HUES64 (cell line): ENCODE measurements at regions not wholly inside any gene's neighbourhood (a gene's known extent, or its start where the extent isn't known, plus 50 kb on each side); places are given as distances from the start of the nearest gene placed in this dataset.
"Not testable (repeated sequence)": the region's sequence is repeated elsewhere in the genome, so short reads cannot be mapped to it uniquely, and the experiment has no call there.

Experiments
- H3K27ac ChIP-seq: 2 replicates; pipeline ENCODE4 v1.7.0; 2013; ENCODE audit warnings: low read depth, low read length, inconsistent platforms
- H3K27me3 ChIP-seq: 2 replicates; pipeline ENCODE4 v1.6.1; 2013; ENCODE audit warnings: mild to moderate bottlenecking, low read length; ENCODE audit not compliant: insufficient read depth
- H3K36me3 ChIP-seq: 2 replicates; pipeline ENCODE4 v1.6.1; 2013; ENCODE audit warnings: mild to moderate bottlenecking, low read length; ENCODE audit not compliant: insufficient read depth
- H3K4me1 ChIP-seq: 2 replicates; pipeline ENCODE4 v1.6.1; 2013; ENCODE audit warnings: mild to moderate bottlenecking, low read length, moderate library complexity; ENCODE audit not compliant: insufficient read depth
- H3K4me3 ChIP-seq: 2 replicates; pipeline ENCODE4 v1.5.1; 2013; ENCODE audit warnings: mild to moderate bottlenecking, low read length, moderate library complexity
- H3K9ac ChIP-seq: 2 replicates; pipeline ENCODE4 v1.6.1; 2013; ENCODE audit warnings: mild to moderate bottlenecking, low read depth, low read length
- H3K9me3 ChIP-seq: 2 replicates; pipeline ENCODE4 v1.6.1; 2013; ENCODE audit warnings: low read depth, low read length; ENCODE audit not compliant: insufficient read depth
- WGBS: fragments of 150-250, 120-280 bp; methylation state at CpG from one replicate; pipeline ENCODE4 v1.1.7; 2013; ENCODE audit warnings: missing lambda C conversion rate; 5-methylcytosine and 5-hydroxymethylcytosine counted together

GRCh38 chr10:4403638-4404252, 422.3 kb upstream of the AKR1E2 start:
- Histone ChIP-seq H3K4me3 (no peak overlapping the region), H3K36me3 (no peaks in the 10 kb centered on the region), H3K27ac (no peak overlapping the region), H3K27me3 (no peaks in the 10 kb centered on the region), H3K9me3 (no peaks in the 10 kb centered on the region), H3K4me1 (no peaks in the 10 kb centered on the region), H3K9ac (no peak overlapping the region)
- 96% methylated on average over 24 of the region's 24 CpGs for WGBS

DNA sequence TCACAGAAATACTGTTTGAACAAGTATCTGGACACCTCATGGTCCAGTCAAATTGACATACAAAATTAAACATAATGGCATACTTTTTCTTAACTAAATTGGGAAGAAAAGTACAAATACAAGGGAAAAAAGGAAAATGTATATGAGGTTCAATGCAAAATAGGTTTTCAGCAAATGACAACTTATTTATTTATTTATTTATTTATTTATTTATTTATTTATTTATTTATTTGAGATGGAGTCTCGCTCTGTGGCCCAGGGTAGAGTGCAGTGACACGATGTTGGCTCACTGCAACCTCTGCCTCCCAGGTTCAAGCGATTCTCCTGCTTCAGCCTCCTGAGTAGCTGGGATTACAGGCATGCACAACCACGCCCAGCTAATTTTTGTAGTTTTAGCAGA, 424.9 kb upstream of the AKR1E2 start:
- H3K27me3 ChIP-seq, H3K9ac ChIP-seq, H3K36me3 ChIP-seq, H3K9me3 ChIP-seq, H3K4me1 ChIP-seq, H3K27ac ChIP-seq, H3K4me3 ChIP-seq: not testable (repeated sequence)
- WGBS, result 94% methylated on average over 4 of the region's 4 CpGs

DNA sequence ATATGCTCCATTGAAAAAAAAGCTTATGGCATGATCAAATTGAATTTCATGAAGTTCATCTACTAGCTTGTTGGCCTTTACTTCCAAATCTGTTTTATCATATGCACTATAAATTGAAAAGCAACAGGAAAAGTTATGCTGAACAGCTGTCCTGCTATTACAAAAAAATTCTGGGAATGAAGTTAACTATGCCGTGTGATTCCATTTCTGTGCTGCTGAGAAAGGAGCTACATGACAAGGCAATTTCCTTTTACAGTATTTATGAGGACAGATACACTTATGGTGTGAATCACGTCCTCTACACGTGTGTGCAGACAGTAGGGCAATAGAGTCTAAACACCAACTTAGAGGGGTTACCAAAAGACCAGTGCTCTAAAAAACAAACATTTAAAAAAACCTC, 426.5 kb upstream of the AKR1E2 start:
- Histone ChIP-seq H3K27me3 (no peaks in the 10 kb centered on the region), H3K9ac (no peak overlapping the region), H3K27ac (no peak overlapping the region), H3K36me3 (no peaks in the 10 kb centered on the region), H3K9me3 (no peaks in the 10 kb centered on the region), H3K4me1 (no peaks in the 10 kb centered on the region), H3K4me3 (no peak overlapping the region)
- WGBS, result 96% methylated on average over 3 of the region's 3 CpGs

DNA sequence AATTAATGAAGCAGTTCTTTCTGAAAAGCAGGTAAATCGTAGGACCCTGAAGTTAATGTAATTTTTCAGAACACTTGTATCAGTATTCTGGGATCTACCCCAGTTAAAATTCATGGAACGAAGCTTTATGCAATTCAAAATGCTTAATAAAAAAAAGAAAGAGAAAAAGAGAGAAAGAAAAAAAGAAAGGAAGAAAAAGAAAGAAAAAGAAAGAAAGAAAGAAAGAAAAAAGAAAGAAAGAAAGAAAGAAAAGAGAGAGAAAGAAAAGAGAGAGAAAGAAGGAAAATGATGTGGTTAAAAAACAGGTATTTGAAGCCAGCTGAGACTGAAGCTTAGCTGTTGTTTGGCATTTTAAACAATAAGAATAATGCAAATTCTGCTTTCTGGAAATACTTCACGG, 427.4 kb upstream of the AKR1E2 start:
- H3K27ac ChIP-seq, result no peak overlapping the region
- no peaks in the 10 kb centered on the region for H3K36me3 ChIP-seq
- 92% methylated on average over 2 of the region's 3 CpGs for WGBS
- H3K4me1 ChIP-seq, result no peaks in the 10 kb centered on the region
- no peak overlapping the region for H3K4me3 ChIP-seq
- H3K9me3 ChIP-seq, result no peaks in the 10 kb centered on the region
- no peak overlapping the region for H3K9ac ChIP-seq
- H3K27me3 ChIP-seq, result no peaks in the 10 kb centered on the region

DNA sequence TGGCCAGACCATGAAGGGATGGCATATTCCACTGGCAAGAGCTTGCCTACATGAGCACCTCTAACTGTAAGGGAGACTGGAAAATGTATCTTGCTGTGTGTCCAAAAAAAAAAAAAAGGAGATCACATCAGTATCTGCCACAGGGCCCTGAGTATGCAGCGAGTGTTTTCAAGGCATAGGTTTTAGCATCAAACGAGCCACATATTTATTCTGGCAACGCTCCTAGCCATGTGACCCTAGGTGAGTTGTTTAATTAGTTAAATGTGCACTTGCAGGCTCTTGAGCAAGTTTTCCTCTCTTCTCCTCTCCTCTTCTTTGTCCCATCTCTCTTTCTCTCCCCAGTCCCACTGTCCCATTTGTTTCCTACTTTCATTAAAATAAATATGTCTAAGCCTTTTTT, 428.7 kb upstream of the AKR1E2 start:
- WGBS, result 95% methylated on average over 3 of the region's 3 CpGs
- Histone ChIP-seq H3K36me3 (no peaks in the 10 kb centered on the region), H3K4me1 (no peaks in the 10 kb centered on the region), H3K9ac (no peak overlapping the region), H3K9me3 (no peaks in the 10 kb centered on the region), H3K4me3 (no peak overlapping the region), H3K27ac (no peak overlapping the region), H3K27me3 (no peaks in the 10 kb centered on the region)

DNA sequence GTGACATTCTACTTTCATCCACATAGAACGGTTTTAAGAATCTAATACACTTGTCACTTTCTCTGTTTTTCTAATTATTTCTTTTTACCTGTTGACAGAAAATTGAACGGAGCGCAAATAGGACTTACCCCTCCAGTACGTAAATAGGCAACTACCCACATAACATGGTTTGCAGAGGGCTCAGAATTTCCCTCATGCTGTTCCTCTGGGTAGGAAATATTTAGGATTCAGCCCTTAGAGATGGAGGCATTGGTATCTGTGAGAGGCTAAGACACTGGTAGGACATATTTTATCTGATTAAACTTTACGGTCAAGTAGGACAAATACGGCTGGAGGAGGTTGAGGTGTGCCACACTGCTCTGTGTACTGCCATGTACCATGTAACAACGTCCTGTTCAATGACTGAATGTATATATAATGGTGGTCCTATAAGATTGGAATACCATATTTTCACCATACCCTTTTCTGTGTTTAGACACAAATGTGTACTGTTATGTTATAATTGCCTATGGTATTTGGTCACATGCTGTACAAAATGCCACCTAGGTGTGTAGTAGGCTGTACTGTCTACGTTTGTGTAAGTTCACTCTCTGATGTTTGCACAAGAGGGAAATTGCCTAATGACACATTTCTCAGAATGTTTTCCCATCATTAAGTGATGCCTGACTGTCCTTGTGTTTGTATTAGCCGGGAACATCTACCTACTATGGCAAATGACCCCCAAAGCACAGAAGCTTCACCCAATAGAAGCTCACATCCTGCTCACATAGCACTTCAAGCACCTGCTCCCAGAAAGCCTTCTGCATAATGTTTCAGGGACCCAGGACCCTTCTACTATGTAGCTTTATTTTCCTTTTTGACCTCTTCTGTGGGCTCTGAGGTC, 429.4 kb upstream of the AKR1E2 start:
- Histone ChIP-seq H3K9me3 (no peaks in the 10 kb centered on the region), H3K27me3 (no peaks in the 10 kb centered on the region), H3K4me3 (no peak overlapping the region), H3K9ac (no peak overlapping the region), H3K27ac (no peak overlapping the region), H3K36me3 (no peaks in the 10 kb centered on the region), H3K4me1 (no peaks in the 10 kb centered on the region)
- WGBS, result 94% methylated on average over 9 of the region's 9 CpGs

GRCh38 chr10:4395731-4396130, 430.3 kb upstream of the AKR1E2 start:
- WGBS, result 95% methylated on average over 6 of the region's 6 CpGs
- H3K4me3 ChIP-seq, result no peak overlapping the region

GRCh38 chr10:4394455-4394854, 431.6 kb upstream of the AKR1E2 start:
- 93% methylated on average over 1 of the region's 3 CpGs for WGBS
- not testable (repeated sequence) for H3K36me3 ChIP-seq, H3K4me1 ChIP-seq, H3K4me3 ChIP-seq, H3K27ac ChIP-seq, H3K27me3 ChIP-seq, H3K9ac ChIP-seq, H3K9me3 ChIP-seq

More at GRCh38 chr10:4395731-4396130, 430.3 kb upstream of the AKR1E2 start:
- Histone ChIP-seq H3K4me1 (no peaks in the 10 kb centered on the region), H3K9ac (no peak overlapping the region), H3K9me3 (no peaks in the 10 kb centered on the region), H3K27me3 (no peaks in the 10 kb centered on the region), H3K36me3 (no peaks in the 10 kb centered on the region), H3K27ac (no peak overlapping the region)

DNA sequence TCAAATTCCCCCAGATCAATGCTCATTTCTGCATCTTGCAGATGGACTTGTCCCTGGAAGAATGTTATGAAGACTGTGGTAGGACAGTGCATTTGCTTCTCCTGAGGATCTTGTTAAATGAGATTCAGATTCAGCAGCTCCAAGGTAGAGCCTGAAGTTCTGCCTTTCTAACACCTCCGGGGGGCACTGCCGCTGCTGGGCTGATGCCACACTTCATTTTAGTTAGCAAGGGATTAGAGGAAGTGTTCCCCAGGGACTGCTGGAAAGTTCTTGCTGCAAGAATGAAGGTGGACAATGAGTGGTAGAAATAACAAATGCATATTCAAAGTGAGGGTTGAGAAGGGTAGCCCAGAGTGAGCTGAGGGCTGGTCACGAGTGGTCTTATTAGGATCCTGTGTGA, 434.3 kb upstream of the AKR1E2 start:
- Histone ChIP-seq H3K4me1 (no peaks in the 10 kb centered on the region), H3K27ac (no peak overlapping the region), H3K9ac (no peak overlapping the region), H3K4me3 (no peak overlapping the region), H3K27me3 (no peaks in the 10 kb centered on the region), H3K9me3 (no peaks in the 10 kb centered on the region), H3K36me3 (no peaks in the 10 kb centered on the region)
- 75% methylated on average over 3 of the region's 3 CpGs for WGBS

DNA sequence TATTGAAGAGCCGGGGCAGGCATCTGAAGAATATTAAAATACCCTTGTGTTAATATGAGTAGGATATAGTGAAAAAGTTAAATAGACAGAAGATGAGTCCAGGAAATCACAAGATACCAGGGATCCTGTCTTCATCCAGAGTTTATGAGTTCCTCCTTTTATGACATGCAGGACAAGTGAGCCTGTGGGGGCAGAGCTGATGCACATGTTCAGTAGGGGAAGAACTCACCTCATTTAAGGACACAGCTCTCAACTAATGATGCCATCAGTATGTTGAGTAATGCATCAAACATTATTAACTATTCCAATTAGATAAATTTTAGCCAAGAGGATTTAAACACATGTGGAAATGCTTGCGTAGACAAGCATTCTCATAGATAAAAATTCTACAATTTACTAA, 435.8 kb upstream of the AKR1E2 start:
- H3K27ac ChIP-seq, result no peak overlapping the region
- no peaks in the 10 kb centered on the region for H3K36me3 ChIP-seq
- no peak overlapping the region for H3K9ac ChIP-seq
- no peaks in the 10 kb centered on the region for H3K27me3 ChIP-seq
- no peaks in the 10 kb centered on the region for H3K9me3 ChIP-seq
- WGBS, result 98% methylated on average over 2 of the region's 2 CpGs
- no peak overlapping the region for H3K4me3 ChIP-seq
- no peaks in the 10 kb centered on the region for H3K4me1 ChIP-seq

- Histone ChIP-seq H3K27me3 (no peaks in the 10 kb centered on the region), H3K9ac (no peak overlapping the region), H3K27ac (no peak overlapping the region), H3K9me3 (no peaks in the 10 kb centered on the region), H3K4me1 (no peaks in the 10 kb centered on the region), H3K36me3 (no peaks in the 10 kb centered on the region), H3K4me3 (no peak overlapping the region)
- WGBS, result 92% methylated on average over 7 of the region's 7 CpGs
These were observed 440.7 kb upstream of the AKR1E2 start for GRCh38 chr10:4385231-4385870.
